ENCODE measurements at regions not wholly inside any gene's neighbourhood (a gene's known extent, or its start where the extent isn't known, plus 50 kb on each side); places are given as distances from the start of the nearest gene placed in this dataset.

DNA sequence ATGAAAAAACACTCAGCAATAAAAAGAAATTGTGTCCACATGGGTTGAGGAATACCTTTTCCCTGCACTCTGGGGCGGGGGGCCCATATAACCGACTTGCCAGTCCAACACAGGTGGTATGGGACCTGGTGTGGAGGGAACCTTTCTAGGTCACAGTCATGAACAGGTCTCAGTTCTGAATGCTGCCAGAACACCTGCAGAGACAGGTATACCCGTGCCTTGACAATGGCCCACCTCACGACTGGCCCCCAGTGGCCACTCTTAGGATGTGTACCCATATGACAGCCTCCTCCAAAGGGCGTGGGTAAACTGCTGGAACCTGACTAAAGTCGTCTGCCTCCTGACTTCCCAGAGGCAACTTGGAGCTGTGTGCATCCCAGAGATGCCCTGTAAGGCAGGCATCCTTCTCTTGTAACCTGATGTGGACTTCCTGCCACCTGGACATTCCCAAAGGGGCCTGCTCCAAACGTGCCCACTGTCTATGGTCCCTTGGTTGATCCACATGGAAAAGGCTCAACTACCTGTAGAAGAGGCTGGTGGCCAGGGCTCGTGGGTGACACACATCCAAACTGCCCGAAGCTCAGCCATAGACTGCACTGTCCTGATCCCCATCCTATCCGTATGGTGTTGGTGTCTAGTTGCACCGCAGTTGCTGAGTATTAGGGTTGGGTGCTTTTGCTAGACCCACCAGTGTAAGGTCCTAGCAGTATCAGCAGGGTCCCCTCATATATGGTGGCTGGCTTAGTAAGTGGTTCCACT lies 859.3 kb downstream of the BRD1 start (continued):
- TF ChIP-seq, protein P1, sequence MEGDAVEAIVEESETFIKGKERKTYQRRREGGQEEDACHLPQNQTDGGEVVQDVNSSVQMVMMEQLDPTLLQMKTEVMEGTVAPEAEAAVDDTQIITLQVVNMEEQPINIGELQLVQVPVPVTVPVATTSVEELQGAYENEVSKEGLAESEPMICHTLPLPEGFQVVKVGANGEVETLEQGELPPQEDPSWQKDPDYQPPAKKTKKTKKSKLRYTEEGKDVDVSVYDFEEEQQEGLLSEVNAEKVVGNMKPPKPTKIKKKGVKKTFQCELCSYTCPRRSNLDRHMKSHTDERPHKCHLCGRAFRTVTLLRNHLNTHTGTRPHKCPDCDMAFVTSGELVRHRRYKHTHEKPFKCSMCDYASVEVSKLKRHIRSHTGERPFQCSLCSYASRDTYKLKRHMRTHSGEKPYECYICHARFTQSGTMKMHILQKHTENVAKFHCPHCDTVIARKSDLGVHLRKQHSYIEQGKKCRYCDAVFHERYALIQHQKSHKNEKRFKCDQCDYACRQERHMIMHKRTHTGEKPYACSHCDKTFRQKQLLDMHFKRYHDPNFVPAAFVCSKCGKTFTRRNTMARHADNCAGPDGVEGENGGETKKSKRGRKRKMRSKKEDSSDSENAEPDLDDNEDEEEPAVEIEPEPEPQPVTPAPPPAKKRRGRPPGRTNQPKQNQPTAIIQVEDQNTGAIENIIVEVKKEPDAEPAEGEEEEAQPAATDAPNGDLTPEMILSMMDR (tag by site-specific recombination; IDR thresholded peaks at IDR 0.05), result no peak
- TF ChIP-seq ZNF391 (tag by site-specific recombination; IDR thresholded peaks at IDR 0.05; ENCODE audit: borderline replicate concordance, low read depth) (no peak), ZNF585B (tag by site-specific recombination; IDR thresholded peaks at IDR 0.05) (no peak), ZBTB48 (tag by site-specific recombination; IDR thresholded peaks at IDR 0.05) (no peak), ZNF302 (tag by site-specific recombination; IDR thresholded peaks at IDR 0.05; ENCODE audit: low read depth) (no peak), ZNF529 (tag by site-specific recombination; IDR thresholded peaks at IDR 0.05; ENCODE audit: insufficient replicate concordance) (no peak), ZNF112 (tag by site-specific recombination; IDR thresholded peaks at IDR 0.05) (no peak), ZIC2 (tag by site-specific recombination; IDR thresholded peaks at IDR 0.05) (no peak)
- TF ChIP-seq, protein P2, sequence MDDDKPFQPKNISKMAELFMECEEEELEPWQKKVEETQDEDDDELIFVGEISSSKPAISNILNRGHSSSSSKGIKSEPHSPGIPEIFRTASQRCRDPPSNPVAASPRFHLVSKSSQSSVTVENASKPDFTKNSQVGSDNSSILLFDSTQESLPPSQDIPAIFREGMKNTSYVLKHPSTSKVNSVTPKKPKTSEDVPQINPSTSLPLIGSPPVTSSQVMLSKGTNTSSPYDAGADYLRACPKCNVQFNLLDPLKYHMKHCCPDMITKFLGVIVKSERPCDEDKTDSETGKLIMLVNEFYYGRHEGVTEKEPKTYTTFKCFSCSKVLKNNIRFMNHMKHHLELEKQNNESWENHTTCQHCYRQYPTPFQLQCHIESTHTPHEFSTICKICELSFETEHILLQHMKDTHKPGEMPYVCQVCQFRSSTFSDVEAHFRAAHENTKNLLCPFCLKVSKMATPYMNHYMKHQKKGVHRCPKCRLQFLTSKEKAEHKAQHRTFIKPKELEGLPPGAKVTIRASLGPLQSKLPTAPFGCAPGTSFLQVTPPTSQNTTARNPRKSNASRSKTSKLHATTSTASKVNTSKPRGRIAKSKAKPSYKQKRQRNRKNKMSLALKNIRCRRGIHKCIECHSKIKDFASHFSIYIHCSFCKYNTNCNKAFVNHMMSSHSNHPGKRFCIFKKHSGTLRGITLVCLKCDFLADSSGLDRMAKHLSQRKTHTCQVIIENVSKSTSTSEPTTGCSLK (tag by site-specific recombination; IDR thresholded peaks at IDR 0.05), result no peak

DNA sequence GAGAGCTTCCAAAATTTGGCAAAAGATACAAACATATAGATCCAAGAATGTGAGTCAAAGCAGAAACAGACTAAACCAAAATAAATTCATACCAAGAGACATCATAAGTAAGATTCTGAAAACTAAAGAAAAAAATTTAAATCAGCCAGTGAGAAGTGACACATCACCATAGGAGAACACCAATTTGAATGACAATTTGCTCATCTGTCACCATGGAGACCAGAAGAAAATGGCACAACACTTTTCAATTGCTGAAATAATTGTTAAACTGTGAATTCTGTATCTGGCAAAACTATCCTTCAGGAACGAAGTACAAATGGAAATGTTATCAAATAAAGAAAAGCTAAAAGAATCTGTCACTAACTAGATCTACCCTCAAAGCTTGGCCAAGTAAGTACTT lies 864.3 kb downstream of the BRD1 start:
- H3K4me1 ChIP-seq (ENCODE audit: control insufficient read depth, insufficient read depth, low read length), result no peaks in the 10 kb centered on the region
- TF ChIP-seq ZSCAN30 (tag by site-specific recombination; IDR thresholded peaks at IDR 0.05) (no peak), SP2 (tag by site-specific recombination; IDR thresholded peaks at IDR 0.05) (no peak), KLF7 (tag by site-specific recombination; IDR thresholded peaks at IDR 0.05; ENCODE audit: borderline replicate concordance) (no peak), ZNF266 (tag by site-specific recombination; IDR thresholded peaks at IDR 0.05; ENCODE audit: low read depth) (no peak), ZFP3 (tag by site-specific recombination; IDR thresholded peaks at IDR 0.05; ENCODE audit: low read depth) (no peak), ZNF302 (tag by site-specific recombination; IDR thresholded peaks at IDR 0.05; ENCODE audit: low read depth) (no peak)
- no peak overlapping the region for H3K4me3 ChIP-seq (ENCODE audit: low read depth, low read length)
- H3K27ac ChIP-seq (ENCODE audit: extremely low read depth, low read depth, low read length), result no peak overlapping the region
- ChIA-PET CTCF (interaction anchor here (0.5 to 0.9 kb wide), 3 partner anchors 83 to 1137 kb away, joined by 3 read pairs; no protein-coding TSS in a partner anchor), POLR2A (no interaction called here)
- no peaks in the 10 kb centered on the region for H3K9me3 ChIP-seq (ENCODE audit: control insufficient read depth, insufficient read depth, low read depth, low read length)
- no peaks in the 10 kb centered on the region for H3K36me3 ChIP-seq (ENCODE audit: control insufficient read depth in 2 of 2, insufficient read depth in 1 of 2, low read length in 2 of 2)

DNA sequence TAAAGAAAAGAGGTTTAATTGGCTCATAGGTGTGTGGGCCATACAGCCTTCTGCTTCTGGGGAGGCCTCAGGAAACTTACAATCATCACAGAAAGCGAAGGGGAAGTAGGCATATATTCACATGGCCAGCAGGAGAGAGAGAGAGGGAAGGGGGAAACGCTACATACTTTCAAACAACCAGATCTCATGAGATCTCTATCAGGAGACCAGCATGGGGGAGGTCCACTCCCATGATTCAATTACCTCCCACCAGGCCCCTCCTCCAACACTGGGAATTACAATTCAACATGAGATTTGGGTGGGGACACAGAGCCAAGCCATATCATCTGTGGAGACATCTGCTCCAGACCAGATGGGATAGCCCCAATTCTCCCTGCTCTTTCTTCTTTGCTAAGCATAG lies 866.0 kb downstream of the BRD1 start:
- CTCF ChIA-PET, result interaction anchor here (1.0 to 1.2 kb wide), 2 partner anchors 9 to 14 kb away, joined by 3 read pairs; no protein-coding TSS in a partner anchor
- no peaks in the 10 kb centered on the region for H3K36me3 ChIP-seq (ENCODE audit: control insufficient read depth in 2 of 2, insufficient read depth in 1 of 2, low read length in 2 of 2)
- H3K4me3 ChIP-seq (ENCODE audit: low read depth, low read length), result no peak overlapping the region
- no peaks in the 10 kb centered on the region for H3K9me3 ChIP-seq (ENCODE audit: control insufficient read depth, insufficient read depth, low read depth, low read length)
- no peaks in the 10 kb centered on the region for H3K4me1 ChIP-seq (ENCODE audit: control insufficient read depth, insufficient read depth, low read length)
- POLR2A ChIA-PET, result no interaction called here
- no peak overlapping the region for H3K27ac ChIP-seq (ENCODE audit: extremely low read depth, low read depth, low read length)
- no peak for TF ChIP-seq PRDM1 (tag by site-specific recombination; IDR thresholded peaks at IDR 0.05)
- no peak for TF ChIP-seq ZNF473 (tag by site-specific recombination; IDR thresholded peaks at IDR 0.05)
- no peak for TF ChIP-seq KLF7 (tag by site-specific recombination; IDR thresholded peaks at IDR 0.05; ENCODE audit: borderline replicate concordance)
- TF ChIP-seq, protein P3, sequence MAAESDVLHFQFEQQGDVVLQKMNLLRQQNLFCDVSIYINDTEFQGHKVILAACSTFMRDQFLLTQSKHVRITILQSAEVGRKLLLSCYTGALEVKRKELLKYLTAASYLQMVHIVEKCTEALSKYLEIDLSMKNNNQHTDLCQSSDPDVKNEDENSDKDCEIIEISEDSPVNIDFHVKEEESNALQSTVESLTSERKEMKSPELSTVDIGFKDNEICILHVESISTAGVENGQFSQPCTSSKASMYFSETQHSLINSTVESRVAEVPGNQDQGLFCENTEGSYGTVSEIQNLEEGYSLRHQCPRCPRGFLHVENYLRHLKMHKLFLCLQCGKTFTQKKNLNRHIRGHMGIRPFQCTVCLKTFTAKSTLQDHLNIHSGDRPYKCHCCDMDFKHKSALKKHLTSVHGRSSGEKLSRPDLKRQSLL (tag by site-specific recombination; IDR thresholded peaks at IDR 0.05), result no peak
- no peak for TF ChIP-seq ZNF600 (tag by site-specific recombination; IDR thresholded peaks at IDR 0.05)
- no peak for TF ChIP-seq ZNF830 (tag by site-specific recombination; IDR thresholded peaks at IDR 0.05; ENCODE audit: low read depth)
- no peak for TF ChIP-seq ZNF184 (tag by site-specific recombination; IDR thresholded peaks at IDR 0.05)
- no peak for TF ChIP-seq ZNF175 (tag by site-specific recombination; IDR thresholded peaks at IDR 0.05)
- TF ChIP-seq, protein P4, sequence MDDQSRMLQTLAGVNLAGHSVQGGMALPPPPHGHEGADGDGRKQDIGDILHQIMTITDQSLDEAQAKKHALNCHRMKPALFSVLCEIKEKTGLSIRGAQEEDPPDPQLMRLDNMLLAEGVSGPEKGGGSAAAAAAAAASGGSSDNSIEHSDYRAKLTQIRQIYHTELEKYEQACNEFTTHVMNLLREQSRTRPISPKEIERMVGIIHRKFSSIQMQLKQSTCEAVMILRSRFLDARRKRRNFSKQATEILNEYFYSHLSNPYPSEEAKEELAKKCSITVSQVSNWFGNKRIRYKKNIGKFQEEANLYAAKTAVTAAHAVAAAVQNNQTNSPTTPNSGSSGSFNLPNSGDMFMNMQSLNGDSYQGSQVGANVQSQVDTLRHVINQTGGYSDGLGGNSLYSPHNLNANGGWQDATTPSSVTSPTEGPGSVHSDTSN (CRISPR knock-in tag; IDR thresholded peaks at IDR 0.05), result no peak
- TF ChIP-seq ZNF555 (tag by site-specific recombination; conservative IDR thresholded peaks at IDR 0.05), result no peak
- TF ChIP-seq ZBTB21 (tag by site-specific recombination; IDR thresholded peaks at IDR 0.05), result no peak
- no peak for TF ChIP-seq TCF7L2 (IDR thresholded peaks at IDR 0.05; ENCODE audit: borderline replicate concordance, low read depth, low read length)
- TF ChIP-seq, protein P5, sequence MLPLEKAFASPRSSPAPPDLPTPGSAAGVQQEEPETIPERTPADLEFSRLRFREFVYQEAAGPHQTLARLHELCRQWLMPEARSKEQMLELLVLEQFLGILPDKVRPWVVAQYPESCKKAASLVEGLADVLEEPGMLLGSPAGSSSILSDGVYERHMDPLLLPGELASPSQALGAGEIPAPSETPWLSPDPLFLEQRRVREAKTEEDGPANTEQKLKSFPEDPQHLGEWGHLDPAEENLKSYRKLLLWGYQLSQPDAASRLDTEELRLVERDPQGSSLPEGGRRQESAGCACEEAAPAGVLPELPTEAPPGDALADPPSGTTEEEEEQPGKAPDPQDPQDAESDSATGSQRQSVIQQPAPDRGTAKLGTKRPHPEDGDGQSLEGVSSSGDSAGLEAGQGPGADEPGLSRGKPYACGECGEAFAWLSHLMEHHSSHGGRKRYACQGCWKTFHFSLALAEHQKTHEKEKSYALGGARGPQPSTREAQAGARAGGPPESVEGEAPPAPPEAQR (tag by site-specific recombination; IDR thresholded peaks at IDR 0.05), result no peak
